Naive thymus-derived CD8-positive, alpha-beta T cell (primary cell): ENCODE measurements at regions not wholly inside any gene's neighbourhood (a gene's known extent, or its start where the extent isn't known, plus 50 kb on each side); places are given as distances from the start of the nearest gene placed in this dataset.
"Not testable (repeated sequence)": the region's sequence is repeated elsewhere in the genome, so short reads cannot be mapped to it uniquely, and the experiment has no call there.

Experiments
- ATAC-seq, 2 donors: fragments of 150-1000 bp; cut with Tn5 transposase in 1 of 2; sonication (Bioruptor Pico), chemical (Tn5 transposase) in 1 of 2; 1 replicate in 1 of 2; 2 replicates in 1 of 2; pipeline ENCODE4 v1.10.0; 2021; ENCODE audit warnings: mild to moderate bottlenecking in 2 of 2, moderate library complexity in 2 of 2
- POLR2A ChIA-PET: fragments of 350-600 bp; sonication (Branson Sonifier 250); formaldehyde crosslinking; loops from one replicate; lab custom pipeline; 2021; ENCODE audit warnings: antibody characterized with exemption; lab: Charles Lee
- DNase-seq, 10 donors: peaks; one replicate each; pipeline versions ENCODE4 v3.0.0 to v3.0.0-alpha.2; 2020 to 2022
- H3K27ac Mint-ChIP-seq, 10 donors: one replicate each; pipeline ENCODE4 v1.8.0; 2020 to 2022; ENCODE audit warnings: mild to moderate bottlenecking in 10 of 10, mixed read lengths in 10 of 10, moderate library complexity in 4 of 10, inconsistent platforms in 1 of 10
- H3K27me3 Mint-ChIP-seq, 5 donors: one replicate each; pipeline ENCODE4 v1.8.0; 2021 to 2022; ENCODE audit warnings: mixed read lengths in 5 of 5
- H3K36me3 Mint-ChIP-seq, 3 donors: one replicate each; pipeline ENCODE4 v1.8.0; 2020 to 2022; ENCODE audit warnings: mixed read lengths in 3 of 3, mild to moderate bottlenecking in 2 of 3, inconsistent platforms in 1 of 3
- H3K4me1 Mint-ChIP-seq, 4 donors: one replicate each; pipeline ENCODE4 v1.8.0; 2021 to 2022; ENCODE audit warnings: mixed read lengths in 4 of 4
- H3K4me3 Mint-ChIP-seq, 10 donors: one replicate each; pipeline ENCODE4 v1.8.0; 2020 to 2022; ENCODE audit warnings: mild to moderate bottlenecking in 10 of 10, mixed read lengths in 10 of 10, moderate library complexity in 6 of 10, inconsistent platforms in 1 of 10
- H3K9me3 Mint-ChIP-seq, 9 donors: one replicate each; pipeline ENCODE4 v1.8.0; 2020 to 2022; ENCODE audit warnings: mixed read lengths in 9 of 9, mild to moderate bottlenecking in 3 of 9, inconsistent platforms in 1 of 9, moderate library complexity in 1 of 9

DNA sequence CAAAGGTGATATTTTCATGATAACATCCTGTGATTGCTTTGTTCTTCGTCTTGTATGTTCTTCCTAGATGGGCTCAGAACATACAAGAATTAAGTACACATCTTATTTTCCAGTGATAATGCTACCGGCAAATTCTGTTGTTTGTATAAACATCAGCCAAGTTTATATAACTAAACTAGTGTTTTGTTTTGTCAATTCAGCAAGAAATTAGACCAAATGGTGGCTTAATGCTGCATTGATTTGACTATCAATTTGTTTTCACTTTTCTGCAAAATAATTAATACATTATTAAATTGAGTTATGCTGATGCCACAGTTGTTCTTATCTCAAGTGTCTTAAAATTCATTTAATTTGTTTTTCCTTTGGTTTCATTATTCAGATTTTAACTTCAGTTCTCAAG is 177.7 kb downstream of the OR4F29 start:
- H3K9me3 Mint-ChIP-seq, DNase-seq, H3K36me3 Mint-ChIP-seq, H3K27me3 Mint-ChIP-seq, H3K4me3 Mint-ChIP-seq, POLR2A ChIA-PET, H3K4me1 Mint-ChIP-seq, ATAC-seq, H3K27ac Mint-ChIP-seq: not testable (repeated sequence)

DNA sequence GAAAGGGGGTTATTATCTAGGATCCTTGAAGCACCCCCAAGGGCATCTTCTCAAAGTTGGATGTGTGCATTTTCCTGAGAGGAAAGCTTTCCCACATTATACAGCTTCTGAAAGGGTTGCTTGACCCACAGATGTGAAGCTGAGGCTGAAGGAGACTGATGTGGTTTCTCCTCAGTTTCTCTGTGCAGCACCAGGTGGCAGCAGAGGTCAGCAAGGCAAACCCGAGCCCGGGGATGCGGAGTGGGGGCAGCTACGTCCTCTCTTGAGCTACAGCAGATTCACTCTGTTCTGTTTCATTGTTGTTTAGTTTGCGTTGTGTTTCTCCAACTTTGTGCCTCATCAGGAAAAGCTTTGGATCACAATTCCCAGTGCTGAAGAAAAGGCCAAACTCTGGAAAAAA is 183.7 kb downstream of the OR4F29 start:
- H3K36me3 Mint-ChIP-seq, H3K27me3 Mint-ChIP-seq, H3K4me1 Mint-ChIP-seq, H3K27ac Mint-ChIP-seq, POLR2A ChIA-PET, ATAC-seq, H3K4me3 Mint-ChIP-seq, H3K9me3 Mint-ChIP-seq: not testable (repeated sequence)
- DNase-seq, result peak; percentile 24 to 86 (median 57)
